GM12878 (cell line): ENCODE measurements at regions not wholly inside any gene's neighbourhood (a gene's known extent, or its start where the extent isn't known, plus 50 kb on each side); places are given as distances from the start of the nearest gene placed in this dataset.

ENCODE experiments used
- ATAC-seq: fragments of 200-7000 bp; cut with Tn5 transposase; 3 replicates; pipeline ENCODE4 v1.9.1; 2020; ENCODE audit warnings: mild to moderate bottlenecking, moderate library complexity
- BruUV-seq: library from RNA; stranded (reverse); fragments of 400-500 nt; replicated peaks from 2 replicates; lab custom pipeline; 2021; lab: Mats Ljungman, UMichigan
- CTCF ChIA-PET: fragments of 300-600 bp; sonication (Branson Sonifier 250); formaldehyde crosslinking; extraction: SDS; loops from one replicate; lab custom pipeline; 2021; ENCODE audit warnings: inconsistent platforms; lab: Yijun Ruan, JAX
- POLR2A ChIA-PET: fragments of 350-600 bp; formaldehyde crosslinking; extraction: SDS; loops from one replicate; lab custom pipeline; 2021; ENCODE audit warnings: inconsistent platforms; lab: Charles Lee
- RAD21 ChIA-PET: fragments of 300-600 bp; sonication (Branson Sonifier 250); formaldehyde crosslinking; loops from one replicate; lab custom pipeline; 2023; ENCODE audit warnings: antibody characterized with exemption; ENCODE audit not compliant: unreplicated experiment; lab: Charles Lee
- SMC1A ChIA-PET: fragments of 300-600 bp; sonication (Branson Sonifier 250); formaldehyde crosslinking; loops from one replicate; lab custom pipeline; 2023; ENCODE audit not compliant: unreplicated experiment, uncharacterized antibody; lab: Charles Lee
- DNase-seq: peaks from one replicate; pipeline ENCODE4 v3.0.0-alpha.2; 2011; ENCODE audit warnings: low read depth, low spot score
- FAIRE-seq: peaks from 3 replicates; lab custom pipeline; 2011; peaks lifted over from hg19 to GRCh38; lab: Jason Lieb, UNC
- H2AFZ ChIP-seq: 2 replicates; pipeline ENCODE4 v1.6.0; 2011; ENCODE audit warnings: low read depth, low read length, control low read depth; ENCODE audit not compliant: control insufficient read depth
- H3K27ac ChIP-seq: 2 replicates; pipeline ENCODE4 v1.5.1; 2011; ENCODE audit warnings: control low read depth; ENCODE audit not compliant: control insufficient read depth, insufficient read depth
- H3K27me3 ChIP-seq, 2 experiments: replicated peaks in 1 of 2; 2 replicates each; pipeline versions ENCODE4 v1.6.0 to v1.6.1; 2011; ENCODE audit warnings: low read length in 1 of 2; ENCODE audit not compliant: control insufficient read depth in 2 of 2, insufficient read depth in 2 of 2
- H3K36me3 ChIP-seq, 2 experiments: 2 replicates each; pipeline ENCODE4 v1.5.1; 2011; ENCODE audit warnings: low read length in 1 of 2; ENCODE audit not compliant: control insufficient read depth in 2 of 2, insufficient read depth in 2 of 2
- H3K4me1 ChIP-seq: 2 replicates; pipeline ENCODE4 v1.6.1; 2011; ENCODE audit warnings: mild to moderate bottlenecking, low read length, moderate library complexity, mixed read lengths; ENCODE audit not compliant: control insufficient read depth, insufficient read depth
- H3K4me2 ChIP-seq: 2 replicates; pipeline ENCODE4 v1.6.0; 2011; ENCODE audit warnings: control low read depth; ENCODE audit not compliant: control insufficient read depth, insufficient read depth
- H3K4me3 ChIP-seq: fragments of 200-600 bp; sonication (generic); 2 replicates; pipeline ENCODE4 v1.5.1; 2016
- H3K79me2 ChIP-seq: 2 replicates; pipeline ENCODE4 v1.6.0; 2011; ENCODE audit warnings: low read length; ENCODE audit not compliant: control insufficient read depth, insufficient read depth
- H3K9ac ChIP-seq: 2 replicates; pipeline ENCODE4 v1.8.0; 2011; ENCODE audit warnings: low read length, control low read depth, mixed read lengths; ENCODE audit not compliant: control insufficient read depth, insufficient read depth
- H3K9me3 ChIP-seq: replicated peaks from 3 replicates; pipeline ENCODE4 v1.5.1; 2011; ENCODE audit warnings: mild to moderate bottlenecking, low read length; ENCODE audit not compliant: control insufficient read depth, insufficient read depth
- H4K20me1 ChIP-seq: 2 replicates; pipeline ENCODE4 v1.6.0; 2011; ENCODE audit not compliant: control insufficient read depth, insufficient read depth
- ATF2 ChIP-seq: IDR thresholded peaks from 2 replicates; pipeline ENCODE4 v1.6.1; 2012; ENCODE audit warnings: low read length, inconsistent platforms
- BHLHE40 ChIP-seq, 2 experiments: fragments of 450-650 bp in 1 of 2; IDR thresholded peaks; 2 replicates each; pipeline ENCODE4 v1.6.1; 2011 to 2017; ENCODE audit warnings: low read depth in 2 of 2, borderline replicate concordance in 1 of 2, improper control_type of control experiment in 1 of 2, low read length in 1 of 2, mild to moderate bottlenecking in 1 of 2
- BRCA1 ChIP-seq: IDR thresholded peaks from 2 replicates; pipeline ENCODE4 v1.6.1; 2011; ENCODE audit warnings: low read depth, low read length, improper control_type of control experiment
- IRF3 ChIP-seq: fragments of 450-650 bp; IDR thresholded peaks from 2 replicates; pipeline ENCODE4 v1.6.1; 2014; ENCODE audit warnings: mild to moderate bottlenecking
- JUND ChIP-seq: IDR thresholded peaks from 2 replicates; pipeline ENCODE4 v1.6.1; 2012; ENCODE audit warnings: low read depth, mild to moderate bottlenecking, low read length, improper control_type of control experiment, moderate library complexity
- MTA3 ChIP-seq: IDR thresholded peaks from 2 replicates; pipeline ENCODE4 v1.6.1; 2012; ENCODE audit warnings: low read length, inconsistent platforms, borderline replicate concordance
- NR2C1 ChIP-seq: fragments of 450-650 bp; IDR thresholded peaks from 2 replicates; pipeline ENCODE4 v1.6.1; 2017; ENCODE audit warnings: antibody characterized with exemption, mild to moderate bottlenecking, moderate library complexity
- PKNOX1 ChIP-seq: fragments of 450-650 bp; IDR thresholded peaks from 2 replicates; pipeline ENCODE4 v1.6.1; 2016; ENCODE audit warnings: mild to moderate bottlenecking
- SMAD1 ChIP-seq: fragments of 450-650 bp; IDR thresholded peaks from 2 replicates; pipeline ENCODE4 v1.6.1; 2018; ENCODE audit warnings: mild to moderate bottlenecking, low read depth; ENCODE audit not compliant: partially characterized antibody
- SP1 ChIP-seq: IDR thresholded peaks from one replicate; pipeline ENCODE4 v1.6.1; 2011; ENCODE audit warnings: low read depth, low read length
- SREBF1 ChIP-seq: IDR thresholded peaks from 2 replicates; pipeline ENCODE4 v1.6.1; 2012; ENCODE audit warnings: mild to moderate bottlenecking, low read length
- TCF3 ChIP-seq: IDR thresholded peaks from 2 replicates; pipeline ENCODE4 v1.6.1; 2012; ENCODE audit warnings: low read depth, mild to moderate bottlenecking, low read length, borderline replicate concordance; ENCODE audit not compliant: insufficient read depth
- whole genome bisulfite sequencing: methylation state at CpG from one replicate; pipeline ENCODE4 v1.1.6; 2016; ENCODE audit warnings: low lambda C conversion rate; ENCODE audit not compliant: insufficient replicate concordance, insufficient coverage; ENCODE audit errors: missing lambda C conversion rate; 5-methylcytosine and 5-hydroxymethylcytosine counted together
- in situ Hi-C: fragments of 300-500 bp; cut with MboI; formaldehyde crosslinking; loops from 9 replicates; pipeline ENCODE4 v1.14.3; 2018; ENCODE audit warnings: mixed read lengths
- intact Hi-C: fragments of 100-400 bp; cut with micrococcal nuclease; formaldehyde crosslinking; loops from one replicate; pipeline ENCODE4 v1.14.2; 2022; ENCODE audit not compliant: unreplicated experiment
- TF ChIP-seq, protein P1 (sequence below): fragments of 450-650 bp; formaldehyde crosslinking; IDR thresholded peaks from 2 replicates; pipeline ENCODE4 v1.4.0; 2022; ENCODE audit warnings: mild to moderate bottlenecking, moderate library complexity

GRCh38 chrX:147635186-147635585, 276.5 kb upstream of the FMR1 start (continued):
- no peak for TF ChIP-seq ATF2
- no peak for TF ChIP-seq SP1
- no peak for TF ChIP-seq IRF3

GRCh38 chrX:147637190-147637589, 274.5 kb upstream of the FMR1 start:
- in situ Hi-C loops: no loop called here

More at GRCh38 chrX:147637190-147637589, 274.5 kb upstream of the FMR1 start:
- H3K9ac ChIP-seq: no peak overlapping the region
- no peak overlapping the region for H3K27ac ChIP-seq
- intact Hi-C loops: no loop called here
- ATAC-seq (no peak), DNase-seq (no peak), FAIRE-seq (no peak)
- H3K79me2 ChIP-seq: no peaks in the 10 kb centered on the region
- CTCF ChIA-PET: no interaction called here
- no peaks in the 10 kb centered on the region for H3K9me3 ChIP-seq
- RAD21 ChIA-PET: no interaction called here
- POLR2A ChIA-PET: no interaction called here
- no TSS peak for BruUV-seq
- H3K36me3 ChIP-seq: no peaks in the 10 kb centered on the region
- SMC1A ChIA-PET: no interaction called here
- H4K20me1 ChIP-seq: no peaks in the 10 kb centered on the region
- no peaks in the 10 kb centered on the region for H3K27me3 ChIP-seq
- no peaks in the 10 kb centered on the region for H3K4me1 ChIP-seq
- H2AFZ ChIP-seq: no peak overlapping the region
- no peak overlapping the region for H3K4me2 ChIP-seq
- TF ChIP-seq SMAD1 (no peak), ATF2 (no peak), BHLHE40 (IDR thresholded peaks at IDR 0.05; ENCODE audit: borderline replicate concordance in 1 of 2, low read depth in 2 of 2, low read length in 1 of 2) (no peak), TCF3 (no peak), MTA3 (no peak), JUND (no peak), SREBF1 (no peak), PKNOX1 (no peak), BRCA1 (no peak), NR2C1 (no peak)
- TF ChIP-seq, protein P1, sequence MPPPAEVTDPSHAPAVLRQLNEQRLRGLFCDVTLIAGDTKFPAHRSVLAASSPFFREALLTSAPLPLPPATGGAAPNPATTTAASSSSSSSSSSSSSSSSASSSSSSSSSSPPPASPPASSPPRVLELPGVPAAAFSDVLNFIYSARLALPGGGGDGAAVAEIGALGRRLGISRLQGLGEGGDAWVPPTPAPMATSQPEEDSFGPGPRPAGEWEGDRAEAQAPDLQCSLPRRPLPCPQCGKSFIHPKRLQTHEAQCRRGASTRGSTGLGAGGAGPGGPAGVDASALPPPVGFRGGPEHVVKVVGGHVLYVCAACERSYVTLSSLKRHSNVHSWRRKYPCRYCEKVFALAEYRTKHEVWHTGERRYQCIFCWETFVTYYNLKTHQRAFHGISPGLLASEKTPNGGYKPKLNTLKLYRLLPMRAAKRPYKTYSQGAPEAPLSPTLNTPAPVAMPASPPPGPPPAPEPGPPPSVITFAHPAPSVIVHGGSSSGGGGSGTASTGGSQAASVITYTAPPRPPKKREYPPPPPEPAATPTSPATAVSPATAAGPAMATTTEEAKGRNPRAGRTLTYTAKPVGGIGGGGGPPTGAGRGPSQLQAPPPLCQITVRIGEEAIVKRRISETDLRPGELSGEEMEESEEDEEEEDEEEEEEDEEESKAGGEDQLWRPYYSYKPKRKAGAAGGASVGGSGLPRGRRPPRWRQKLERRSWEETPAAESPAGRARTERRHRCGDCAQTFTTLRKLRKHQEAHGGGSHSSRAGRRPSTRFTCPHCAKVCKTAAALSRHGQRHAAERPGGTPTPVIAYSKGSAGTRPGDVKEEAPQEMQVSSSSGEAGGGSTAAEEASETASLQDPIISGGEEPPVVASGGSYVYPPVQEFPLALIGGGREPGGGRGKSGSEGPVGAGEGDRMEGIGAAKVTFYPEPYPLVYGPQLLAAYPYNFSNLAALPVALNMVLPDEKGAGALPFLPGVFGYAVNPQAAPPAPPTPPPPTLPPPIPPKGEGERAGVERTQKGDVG (CRISPR knock-in tag): no peak
- TF ChIP-seq, all 136 proteins: peak for 0
- WGBS: 22% methylated on average over 7 of the region's 7 CpGs
- no peak overlapping the region for H3K4me3 ChIP-seq
